Duodenal mucosa (tissue), 2 donors: ENCODE measurements at regions not wholly inside any gene's neighbourhood (a gene's known extent, or its start where the extent isn't known, plus 50 kb on each side); places are given as distances from the start of the nearest gene placed in this dataset.

Experiments used
- H3K27ac ChIP-seq: one replicate; pipeline ENCODE4 v1.7.0; 2013; ENCODE audit warnings: low read depth, low read length
- H3K27me3 ChIP-seq, 2 donors: one replicate each; pipeline ENCODE4 v1.7.0; 2013; ENCODE audit warnings: low read length in 2 of 2, control low read depth in 1 of 2; ENCODE audit not compliant: insufficient read depth in 2 of 2, control insufficient read depth in 1 of 2
- H3K36me3 ChIP-seq, 2 donors: one replicate each; pipeline ENCODE4 v1.7.0; 2013; ENCODE audit warnings: low read length in 2 of 2, control low read depth in 1 of 2; ENCODE audit not compliant: insufficient read depth in 2 of 2, control insufficient read depth in 1 of 2
- H3K4me1 ChIP-seq, 2 donors: one replicate each; pipeline ENCODE4 v1.7.0; 2013; ENCODE audit warnings: low read length in 2 of 2, control low read depth in 1 of 2; ENCODE audit not compliant: insufficient read depth in 2 of 2, control insufficient read depth in 1 of 2
- H3K4me3 ChIP-seq, 2 donors: one replicate each; pipeline ENCODE4 v1.7.0; 2013; ENCODE audit warnings: low read length in 2 of 2, low read depth in 1 of 2
- H3K9ac ChIP-seq, 2 donors: one replicate each; pipeline ENCODE4 v1.7.0; 2013; ENCODE audit warnings: low read length in 2 of 2, low read depth in 1 of 2
- H3K9me3 ChIP-seq, 2 donors: one replicate each; pipeline ENCODE4 v1.7.0; 2013; ENCODE audit warnings: low read length in 2 of 2, control low read depth in 1 of 2; ENCODE audit not compliant: control insufficient read depth in 1 of 2

- Histone ChIP-seq H3K4me3 (no peak overlapping the region), H3K27ac (no peak overlapping the region), H3K36me3 (no peaks in the 10 kb centered on the region), H3K9ac (no peak overlapping the region), H3K4me1 (no peaks in the 10 kb centered on the region), H3K9me3 (no peaks in the 10 kb centered on the region), H3K27me3 (no peaks in the 10 kb centered on the region)
These were observed 254.6 kb downstream of the MEIS1 start for GRCh38 chr2:66689456-66690051.

GRCh38 chr2:66691031-66691965 is 256.4 kb downstream of the MEIS1 start:
- H3K27me3 ChIP-seq: no peaks in the 10 kb centered on the region
- H3K4me1 ChIP-seq: no peaks in the 10 kb centered on the region
- H3K9ac ChIP-seq: no peak overlapping the region
- no peaks in the 10 kb centered on the region for H3K9me3 ChIP-seq
- no peaks in the 10 kb centered on the region for H3K36me3 ChIP-seq
- H3K4me3 ChIP-seq: no peak overlapping the region
- no peak overlapping the region for H3K27ac ChIP-seq

GRCh38 chr2:66692521-66693054 is 257.7 kb downstream of the MEIS1 start:
- no peak overlapping the region for H3K9ac ChIP-seq
- no peaks in the 10 kb centered on the region for H3K36me3 ChIP-seq
- no peaks in the 10 kb centered on the region for H3K4me1 ChIP-seq
- no peak overlapping the region for H3K4me3 ChIP-seq
- H3K27ac ChIP-seq: no peak overlapping the region
- H3K27me3 ChIP-seq: no peaks in the 10 kb centered on the region
- H3K9me3 ChIP-seq: no peaks in the 10 kb centered on the region

GRCh38 chr2:66693076-66693965 is 258.4 kb downstream of the MEIS1 start:
- Histone ChIP-seq H3K9ac (no peak overlapping the region), H3K9me3 (no peaks in the 10 kb centered on the region), H3K36me3 (no peaks in the 10 kb centered on the region), H3K27me3 (no peaks in the 10 kb centered on the region), H3K4me1 (no peaks in the 10 kb centered on the region), H3K4me3 (no peak overlapping the region), H3K27ac (no peak overlapping the region)

GRCh38 chr2:66694087-66694860 is 259.3 kb downstream of the MEIS1 start:
- Histone ChIP-seq H3K27me3 (no peaks in the 10 kb centered on the region), H3K36me3 (no peaks in the 10 kb centered on the region), H3K27ac (no peak overlapping the region), H3K4me3 (no peak overlapping the region), H3K4me1 (no peaks in the 10 kb centered on the region), H3K9ac (no peak overlapping the region), H3K9me3 (no peaks in the 10 kb centered on the region)

GRCh38 chr2:66695226-66695735 is 260.4 kb downstream of the MEIS1 start:
- H3K4me3 ChIP-seq: no peak overlapping the region

GRCh38 chr2:66696374-66696773 is 261.4 kb downstream of the MEIS1 start:
- Histone ChIP-seq H3K9me3 (no peaks in the 10 kb centered on the region), H3K4me3 (no peak overlapping the region), H3K27ac (no peak overlapping the region), H3K9ac (no peak overlapping the region), H3K27me3 (no peaks in the 10 kb centered on the region), H3K36me3 (no peaks in the 10 kb centered on the region), H3K4me1 (no peaks in the 10 kb centered on the region)

More at GRCh38 chr2:66695226-66695735, 260.4 kb downstream of the MEIS1 start:
- no peaks in the 10 kb centered on the region for H3K4me1 ChIP-seq
- H3K36me3 ChIP-seq: no peaks in the 10 kb centered on the region
- no peak overlapping the region for H3K27ac ChIP-seq
- no peaks in the 10 kb centered on the region for H3K27me3 ChIP-seq
- no peaks in the 10 kb centered on the region for H3K9me3 ChIP-seq
- no peak overlapping the region for H3K9ac ChIP-seq

- Histone ChIP-seq H3K4me1 (no peaks in the 10 kb centered on the region), H3K36me3 (no peaks in the 10 kb centered on the region), H3K27ac (no peak overlapping the region), H3K4me3 (no peak overlapping the region), H3K9ac (no peak overlapping the region), H3K9me3 (no peaks in the 10 kb centered on the region), H3K27me3 (no peaks in the 10 kb centered on the region)
These were observed 262.0 kb downstream of the MEIS1 start for GRCh38 chr2:66696886-66697285.

GRCh38 chr2:66697366-66697765 is 262.4 kb downstream of the MEIS1 start:
- Histone ChIP-seq H3K9me3 (no peaks in the 10 kb centered on the region), H3K27me3 (no peaks in the 10 kb centered on the region), H3K27ac (no peak overlapping the region), H3K4me1 (no peaks in the 10 kb centered on the region), H3K9ac (no peak overlapping the region), H3K36me3 (no peaks in the 10 kb centered on the region), H3K4me3 (no peak overlapping the region)
